Erythroblast (primary cell): ENCODE measurements at regions not wholly inside any gene's neighbourhood (a gene's known extent, or its start where the extent isn't known, plus 50 kb on each side); places are given as distances from the start of the nearest gene placed in this dataset.

Experiments
- GATA1 ChIP-seq: IDR thresholded peaks from 2 replicates; pipeline ENCODE4 v1.6.1; 2011; ENCODE audit warnings: low read depth, mild to moderate bottlenecking, control low read depth, low read length, moderate library complexity
- POLR2A ChIP-seq: IDR thresholded peaks from 2 replicates; pipeline ENCODE4 v1.6.1; 2011; ENCODE audit warnings: mild to moderate bottlenecking, low read length

GRCh38 chr12:125233319-125233718 is 168.1 kb downstream of the AACS start:
- TF ChIP-seq POLR2A (no peak), GATA1 (no peak)
